ENCODE measurements at regions not wholly inside any gene's neighbourhood (a gene's known extent, or its start where the extent isn't known, plus 50 kb on each side); places are given as distances from the start of the nearest gene placed in this dataset.

GRCh38 chr2:221204699-221205098, 367.4 kb downstream of the EPHA4 start:
- no peak for DNase-seq (ENCODE audit: low read depth)
- in situ Hi-C loops (cut with HindIII; ENCODE audit: low sequenced_read_pairs), result no loop called here
- no peak for TF ChIP-seq CTCF (IDR thresholded peaks at IDR 0.05; ENCODE audit: low read depth, low read length, missing control alignments)
- no peak overlapping the region for H3K4me3 ChIP-seq (ENCODE audit: low read depth, low read length)

DNA sequence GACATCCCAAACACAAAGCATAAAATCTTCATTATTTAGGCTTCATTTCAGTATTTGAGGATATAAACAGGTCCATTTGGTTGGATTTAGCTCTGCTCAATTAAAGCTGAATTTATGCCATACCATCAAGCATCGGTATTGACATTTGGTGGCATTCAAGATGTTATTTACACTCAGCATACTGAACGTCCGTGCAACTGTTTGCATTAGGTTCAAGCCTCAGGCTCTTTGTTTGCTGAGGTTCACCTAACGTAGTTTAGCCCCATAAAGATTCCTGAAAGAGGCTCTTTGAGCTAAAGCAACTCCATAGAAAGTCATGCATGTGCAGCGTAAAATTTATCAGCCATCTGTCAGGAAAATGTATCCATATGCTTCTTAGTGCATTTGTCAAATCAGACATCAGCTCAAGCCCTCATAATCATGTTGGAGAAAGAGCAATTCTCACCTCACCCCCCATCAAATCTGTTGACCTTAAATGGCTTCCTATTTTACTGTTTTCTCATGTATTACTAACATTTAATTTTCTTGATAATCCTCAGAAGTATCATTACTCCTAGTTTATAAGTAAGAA, 366.9 kb downstream of the EPHA4 start:
- no peak for TF ChIP-seq CTCF (IDR thresholded peaks at IDR 0.05; ENCODE audit: low read depth, low read length, missing control alignments)
- no peak for DNase-seq (ENCODE audit: low read depth)
- in situ Hi-C loops (cut with HindIII; ENCODE audit: low sequenced_read_pairs), result no loop called here
- H3K4me3 ChIP-seq (ENCODE audit: low read depth, low read length), result no peak overlapping the region

- H3K4me3 ChIP-seq (ENCODE audit: low read depth, low read length), result no peak overlapping the region
- no peak for DNase-seq (ENCODE audit: low read depth)
- TF ChIP-seq CTCF (IDR thresholded peaks at IDR 0.05; ENCODE audit: low read depth, low read length, missing control alignments), result no peak
- in situ Hi-C loops (cut with HindIII; ENCODE audit: low sequenced_read_pairs), result no loop called here
Measured at GRCh38 chr2:221210686-221211085, 361.4 kb downstream of the EPHA4 start.

DNA sequence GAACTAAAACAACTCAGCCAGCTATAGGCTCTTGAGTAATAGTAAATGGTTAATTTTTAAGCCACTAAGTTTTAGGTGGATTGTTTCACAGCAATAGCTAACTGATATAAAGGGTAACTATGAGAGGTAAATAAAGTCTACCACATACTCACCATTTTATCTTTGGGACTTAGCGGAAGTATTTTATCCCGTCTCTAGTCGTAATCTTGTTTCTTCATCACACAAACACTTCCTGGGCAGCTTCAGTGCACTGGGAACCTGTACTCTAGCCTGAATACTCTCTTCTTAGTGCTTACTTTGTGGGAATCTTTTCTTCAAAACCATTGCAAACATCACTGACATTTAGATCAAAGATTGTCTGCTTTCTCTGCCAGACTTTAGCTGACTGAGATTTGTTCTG, 360.5 kb downstream of the EPHA4 start:
- no peak for TF ChIP-seq CTCF (IDR thresholded peaks at IDR 0.05; ENCODE audit: low read depth, low read length, missing control alignments)
- no peak overlapping the region for H3K4me3 ChIP-seq (ENCODE audit: low read depth, low read length)
- in situ Hi-C loops (cut with HindIII; ENCODE audit: low sequenced_read_pairs), result no loop called here
- DNase-seq (ENCODE audit: low read depth), result no peak

DNA sequence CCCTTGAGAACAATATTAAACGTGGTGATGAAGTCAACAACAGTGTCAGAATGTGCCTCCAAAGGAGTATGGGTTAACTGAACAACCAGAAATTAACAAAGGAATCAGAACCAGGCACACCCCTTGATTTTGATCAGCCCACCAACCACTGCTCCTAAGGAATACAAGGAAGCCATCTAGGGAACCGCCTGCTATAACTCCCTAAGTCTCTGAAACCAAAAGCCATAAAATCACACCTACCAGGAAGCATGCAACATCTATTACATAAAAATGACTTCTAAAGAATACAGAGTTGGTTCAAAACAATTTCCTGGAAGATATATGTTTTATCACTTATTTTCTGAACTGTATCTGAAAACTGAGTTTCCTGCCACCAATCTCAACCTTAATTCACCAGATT, 360.0 kb downstream of the EPHA4 start:
- in situ Hi-C loops (cut with HindIII; ENCODE audit: low sequenced_read_pairs), result no loop called here
- DNase-seq (ENCODE audit: low read depth), result no peak
- TF ChIP-seq CTCF (IDR thresholded peaks at IDR 0.05; ENCODE audit: low read depth, low read length, missing control alignments), result no peak
- H3K4me3 ChIP-seq (ENCODE audit: low read depth, low read length), result no peak overlapping the region

DNA sequence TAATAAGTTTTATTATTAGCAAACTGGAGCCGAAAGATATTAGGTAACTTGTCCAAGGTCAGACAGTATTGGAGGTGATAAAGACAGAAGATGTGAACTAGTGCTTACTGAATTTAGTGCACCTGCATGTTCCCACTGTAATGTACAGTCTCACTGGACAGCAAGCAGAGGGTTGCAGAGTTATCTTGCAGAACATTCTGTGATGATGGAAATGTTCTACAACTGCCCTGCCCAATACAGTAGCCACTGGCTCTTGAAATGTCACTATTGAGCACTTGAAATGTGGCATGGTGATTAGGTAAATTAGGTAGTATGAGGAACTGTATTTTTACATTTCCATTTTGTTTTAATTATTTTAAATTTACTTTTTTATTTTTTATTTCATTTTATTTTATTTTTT, 356.6 kb downstream of the EPHA4 start:
- no peak for TF ChIP-seq CTCF (IDR thresholded peaks at IDR 0.05; ENCODE audit: low read depth, low read length, missing control alignments)
- in situ Hi-C loops (cut with HindIII; ENCODE audit: low sequenced_read_pairs), result no loop called here

GRCh38 chr2:221216636-221217035, 355.5 kb downstream of the EPHA4 start:
- no peak for TF ChIP-seq CTCF (IDR thresholded peaks at IDR 0.05; ENCODE audit: low read depth, low read length, missing control alignments)
- DNase-seq (ENCODE audit: low read depth), result no peak
- in situ Hi-C loops (cut with HindIII; ENCODE audit: low sequenced_read_pairs), result no loop called here
- no peak overlapping the region for H3K4me3 ChIP-seq (ENCODE audit: low read depth, low read length)

More for the DNA sequence above, 356.6 kb downstream of the EPHA4 start:
- H3K4me3 ChIP-seq (ENCODE audit: low read depth, low read length), result no peak overlapping the region
- no peak for DNase-seq (ENCODE audit: low read depth)

Measured in astrocyte of the cerebellum (primary cell).